IPS DF 19.7 (cell line): ENCODE measurements at regions not wholly inside any gene's neighbourhood (a gene's known extent, or its start where the extent isn't known, plus 50 kb on each side); places are given as distances from the start of the nearest gene placed in this dataset.

Source experiments
- DNase-seq: peaks from one replicate; pipeline ENCODE4 v3.0.0-alpha.2; 2013; ENCODE audit warnings: low read depth, low spot score

- no peak for DNase-seq
These were observed 58.5 kb downstream of the DLL1 start for GRCh38 chr6:170232186-170233002.

DNA sequence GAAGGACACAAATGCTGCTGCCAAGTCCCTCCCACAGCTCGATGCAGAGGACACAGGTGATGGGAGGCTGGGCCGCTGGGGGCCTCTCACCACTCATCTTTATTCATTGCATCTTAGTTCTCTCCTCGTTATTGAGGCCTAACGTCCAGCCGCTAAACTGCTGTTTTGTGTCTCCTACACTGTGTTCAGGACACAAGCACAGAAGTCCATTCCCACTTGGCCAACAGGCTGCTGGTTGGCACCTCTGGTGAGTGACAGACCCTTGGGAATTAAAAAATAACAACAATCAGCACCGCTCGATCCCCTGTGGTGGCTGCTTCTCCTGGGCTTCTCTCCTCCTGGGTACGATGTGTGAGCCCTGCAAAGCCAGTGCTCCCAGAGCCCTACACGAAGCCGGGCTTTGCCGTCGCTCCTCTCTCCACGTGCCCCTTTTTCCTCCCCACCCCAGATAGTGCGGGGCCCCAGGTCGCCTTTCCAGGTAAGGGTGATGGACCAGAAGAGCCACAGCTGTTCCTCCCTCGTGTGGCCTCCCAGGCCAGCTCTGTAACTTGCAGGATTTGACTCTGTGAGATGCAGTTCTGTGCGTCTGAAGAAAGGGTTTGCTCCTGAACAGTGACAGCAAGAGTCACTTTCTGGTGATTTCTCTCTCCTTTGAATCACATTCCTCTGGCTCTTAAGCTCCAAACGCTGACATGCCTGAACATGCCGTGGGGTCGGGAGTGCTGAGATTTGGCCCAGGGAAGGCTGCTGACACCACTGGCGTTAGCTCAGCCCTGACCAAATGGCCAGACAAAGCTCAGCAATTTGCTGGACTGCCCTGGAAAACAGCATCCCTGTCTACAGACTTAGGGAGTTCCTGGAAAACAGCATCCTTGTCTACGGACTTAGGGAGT lies 59.3 kb downstream of the DLL1 start:
- no peak for DNase-seq

DNA sequence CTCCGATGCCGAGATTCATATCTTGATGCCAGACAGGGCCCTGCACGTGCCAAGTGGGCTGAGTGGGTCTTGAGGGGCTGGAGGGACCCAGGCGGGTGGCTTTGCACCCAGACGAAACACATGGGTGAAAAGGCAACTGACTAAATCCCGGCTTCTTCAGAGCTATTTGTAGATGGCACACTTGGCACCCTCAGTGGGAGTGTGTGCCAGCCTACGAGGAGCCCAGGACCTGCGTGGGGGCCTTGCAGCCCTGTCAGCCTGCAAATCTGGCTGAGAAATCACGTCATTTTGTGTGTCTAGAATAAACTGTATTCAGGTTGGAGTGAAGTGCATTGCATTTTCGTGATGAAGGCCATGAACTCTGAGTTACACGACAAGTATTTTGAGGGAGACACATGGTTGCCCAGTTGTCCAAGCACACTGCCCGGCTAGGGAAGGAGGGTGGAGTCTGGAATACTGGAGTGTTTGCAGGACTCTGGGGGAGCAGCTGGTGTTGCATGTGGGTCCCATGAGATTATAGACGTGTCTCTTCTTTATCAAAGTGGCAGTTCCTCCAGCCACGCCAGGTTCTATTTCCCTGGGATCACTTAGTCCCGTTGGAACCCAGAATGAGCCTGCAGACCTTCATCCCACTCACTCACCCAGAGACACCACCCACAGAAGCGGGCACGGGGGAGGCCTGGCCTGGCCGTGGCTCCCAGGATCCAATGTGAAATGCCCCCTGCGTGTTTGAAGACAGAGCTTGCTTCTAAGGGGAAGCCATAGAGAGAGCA lies 60.2 kb downstream of the DLL1 start:
- no peak for DNase-seq

DNA sequence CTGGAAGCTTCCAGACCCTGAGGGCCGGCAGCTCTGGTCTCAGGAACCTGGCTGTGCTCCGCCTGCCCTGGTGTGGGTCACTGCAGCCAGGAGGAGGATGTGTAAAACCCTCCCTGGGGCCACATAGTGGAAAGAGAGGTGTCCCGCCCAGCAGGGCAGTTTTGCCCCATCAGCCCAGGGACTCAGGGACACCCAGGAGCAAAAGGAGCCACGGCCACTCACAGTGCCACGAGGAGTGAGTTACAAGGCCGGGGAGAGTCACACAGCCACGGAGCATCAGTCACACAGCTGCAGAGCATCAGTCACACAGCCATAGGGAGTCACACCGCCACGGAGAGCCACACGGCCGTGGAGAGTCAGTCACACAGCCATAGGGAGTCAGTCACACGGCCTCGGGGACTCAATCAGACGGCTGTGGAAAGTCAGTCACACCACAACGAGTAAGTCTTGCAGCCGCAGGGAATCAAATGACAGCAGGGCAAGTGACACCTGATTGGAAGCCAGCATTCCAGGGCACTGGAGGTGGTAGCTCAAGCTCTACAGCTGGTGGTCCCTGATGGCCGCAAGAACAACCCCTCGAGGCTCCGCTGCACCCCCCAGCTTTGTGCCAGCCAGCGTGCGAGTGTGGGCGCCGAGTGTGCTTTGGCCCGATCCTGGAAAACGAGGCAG lies 60.9 kb downstream of the DLL1 start:
- no peak for DNase-seq

DNA sequence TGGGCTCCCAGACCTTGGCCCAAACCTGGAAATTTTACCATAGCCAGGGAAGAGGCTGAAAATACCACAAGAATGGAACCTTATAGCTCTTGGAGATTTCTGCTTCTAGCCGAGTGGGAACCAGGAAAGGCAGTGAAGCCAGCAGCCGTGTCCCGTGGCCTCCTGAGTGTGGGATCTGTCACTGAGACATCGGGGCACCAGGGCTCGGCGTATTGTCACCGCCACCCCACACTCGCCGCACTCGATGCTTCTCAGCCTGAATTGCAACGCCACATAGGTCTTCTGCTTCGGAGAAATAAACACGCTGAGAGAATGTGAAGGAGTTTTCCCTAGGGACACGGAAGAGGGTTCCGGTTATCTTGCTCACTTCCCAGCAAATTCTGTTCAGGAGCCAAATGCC lies 61.5 kb downstream of the DLL1 start:
- DNase-seq, result no peak

GRCh38 chr6:170228946-170229310 lies 62.0 kb downstream of the DLL1 start:
- no peak for DNase-seq

- DNase-seq, result no peak
These were observed 62.6 kb downstream of the DLL1 start for GRCh38 chr6:170227996-170228945.

DNA sequence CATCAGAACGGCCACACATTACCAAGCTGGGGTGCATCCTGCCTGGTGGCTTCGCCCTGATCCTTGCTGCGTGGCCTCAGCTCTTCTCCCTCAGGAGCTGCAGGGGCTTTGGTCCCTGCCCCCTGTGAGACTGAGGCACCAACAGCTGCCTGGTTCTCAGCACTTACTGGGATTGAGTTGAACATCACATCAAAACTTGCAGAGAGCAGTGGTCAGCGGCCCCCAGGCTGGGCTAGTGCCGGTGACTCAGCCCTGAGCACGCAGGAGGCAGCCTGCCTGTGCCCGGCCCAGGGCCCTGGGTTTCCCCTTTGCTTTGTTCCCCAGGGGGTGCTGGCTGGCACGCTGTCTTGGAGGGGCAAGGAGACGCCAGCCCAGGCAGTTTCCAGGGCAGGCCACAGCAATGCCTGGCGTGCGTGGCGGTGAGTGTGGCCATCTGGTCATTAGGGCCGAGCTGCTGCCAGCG lies 63.3 kb downstream of the DLL1 start:
- no peak for DNase-seq

DNA sequence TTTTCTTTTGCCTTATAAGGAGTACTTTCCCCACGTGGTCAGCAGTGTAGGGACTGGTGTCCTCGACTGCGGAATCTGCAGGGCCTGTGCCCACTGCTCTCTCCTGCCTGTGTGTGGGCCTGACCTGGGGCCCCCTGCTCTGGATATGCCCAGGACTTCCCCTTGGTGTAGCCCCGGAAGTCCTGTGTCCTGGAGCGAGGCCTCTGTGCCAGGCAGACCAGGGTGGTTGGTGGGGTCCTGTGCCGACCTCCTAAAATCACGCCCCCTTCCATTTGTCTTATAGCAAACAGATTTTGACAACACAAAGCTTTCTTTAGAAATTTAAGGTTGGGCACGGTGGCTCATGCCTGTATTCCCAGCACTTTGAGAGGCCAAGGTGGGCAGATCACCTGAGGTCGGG lies 64.2 kb downstream of the DLL1 start:
- DNase-seq, result no peak

DNA sequence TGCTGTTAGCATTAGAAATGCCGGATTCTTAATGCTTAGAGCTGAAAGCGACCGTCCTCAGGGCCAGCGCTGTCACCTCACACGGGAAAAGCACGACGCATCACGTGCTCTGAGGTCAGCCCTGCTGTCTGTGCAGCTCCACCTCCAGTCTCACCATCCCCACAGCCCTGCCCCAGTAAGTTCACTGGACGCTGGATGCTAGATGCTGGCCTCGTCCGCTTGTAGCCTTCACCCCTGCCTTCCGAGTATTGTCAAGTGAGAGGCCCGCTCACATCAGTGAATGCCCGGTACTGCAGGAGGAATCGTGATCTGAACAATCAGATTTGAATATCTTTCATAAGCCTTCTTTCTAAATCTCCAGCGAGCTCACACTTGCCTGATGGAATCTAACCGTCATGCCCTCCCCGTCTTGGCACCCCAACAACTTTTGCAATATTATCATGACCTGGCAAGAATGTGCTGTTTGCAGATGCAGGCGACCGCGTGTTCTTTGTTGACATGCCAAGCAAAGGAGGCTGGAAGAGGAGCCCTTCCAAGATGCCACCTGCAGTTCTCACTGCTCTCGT lies 64.9 kb downstream of the DLL1 start:
- no peak for DNase-seq

GRCh38 chr6:170224694-170225660 lies 65.9 kb downstream of the DLL1 start:
- DNase-seq, result no peak

GRCh38 chr6:170223718-170224693 lies 66.9 kb downstream of the DLL1 start:
- no peak for DNase-seq

DNA sequence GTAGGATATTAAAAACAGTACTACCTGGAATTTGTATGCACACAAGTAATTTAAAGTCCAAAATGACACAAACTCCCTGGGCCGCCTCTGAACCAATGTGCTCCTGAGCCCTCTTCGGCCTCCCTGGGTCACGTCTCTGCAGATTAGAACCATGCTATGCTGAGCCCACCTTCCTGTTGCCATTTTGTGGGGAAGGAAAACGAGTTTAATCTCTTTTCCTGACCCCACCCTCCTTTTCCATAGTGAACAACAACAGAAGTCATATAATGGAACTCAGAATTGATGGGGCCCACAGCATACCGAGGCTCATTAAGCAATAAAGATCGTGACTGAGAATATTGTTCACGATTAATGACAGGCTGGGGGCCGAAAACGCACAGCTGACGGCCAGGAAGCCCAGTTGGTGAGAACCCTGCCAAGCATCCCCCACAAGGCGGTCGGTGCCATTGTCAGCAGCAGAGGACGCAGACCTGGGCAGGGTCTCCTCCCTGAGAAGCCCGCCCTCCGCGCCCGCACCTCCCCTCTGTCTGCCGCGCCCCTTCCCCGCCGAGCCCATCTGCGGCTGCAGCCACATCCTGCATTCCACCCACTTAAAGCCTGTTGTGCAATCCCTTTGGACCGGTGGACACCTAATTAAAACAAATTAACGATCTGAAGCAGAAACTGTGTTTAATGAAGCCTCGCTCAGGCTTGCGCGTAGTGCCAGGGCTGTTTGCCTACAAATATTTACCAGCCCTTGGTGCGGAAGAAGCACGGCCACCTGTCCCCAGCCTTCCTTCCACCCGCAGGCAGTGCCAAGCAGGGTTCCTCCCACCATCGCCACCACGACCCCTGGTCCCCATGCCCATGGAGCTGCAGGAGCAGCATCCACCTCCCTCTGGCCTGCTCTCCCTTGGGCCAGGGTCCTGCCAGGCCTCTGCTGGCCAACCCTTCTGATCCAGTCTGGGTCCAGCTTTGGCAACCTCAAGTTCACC lies 68.1 kb downstream of the DLL1 start:
- no peak for DNase-seq

- no peak for DNase-seq
These were observed 69.0 kb downstream of the DLL1 start for GRCh38 chr6:170221753-170222400.

DNA sequence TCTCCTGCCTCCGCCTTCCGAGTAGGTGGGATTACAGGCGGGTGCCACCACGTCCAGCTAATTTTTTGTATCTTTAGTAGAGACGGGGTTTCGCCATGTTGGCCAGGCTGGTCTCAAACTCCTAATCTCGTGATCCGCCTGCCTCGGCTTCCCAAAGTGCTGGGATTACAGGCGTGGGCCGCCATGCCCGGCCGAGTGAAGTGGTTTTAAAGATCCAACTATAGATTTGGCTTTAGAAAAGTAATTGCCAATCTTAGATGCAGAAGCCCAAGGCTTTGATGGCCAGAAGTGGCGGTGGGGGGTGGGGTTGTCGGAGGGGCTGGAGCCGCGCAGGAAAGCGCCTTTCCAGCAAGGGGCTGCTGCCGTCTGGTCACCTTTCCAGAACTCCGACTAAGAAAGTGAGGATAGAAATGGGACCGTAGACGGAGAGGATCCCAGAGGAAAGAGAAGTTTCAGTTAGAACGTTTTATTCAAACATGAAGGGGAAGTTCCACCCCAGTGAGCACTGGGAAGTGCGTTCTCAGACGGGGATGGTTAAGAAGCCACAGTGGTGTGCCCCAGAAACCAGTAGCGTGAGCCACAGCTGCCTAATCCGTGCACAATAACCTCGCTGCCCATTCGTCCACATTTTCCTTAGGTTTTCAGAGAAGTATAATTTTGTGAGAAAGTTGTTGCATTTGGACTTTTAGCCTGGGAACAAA lies 69.7 kb downstream of the DLL1 start:
- no peak for DNase-seq
